MG63 (cell line): ENCODE measurements at regions not wholly inside any gene's neighbourhood (a gene's known extent, or its start where the extent isn't known, plus 50 kb on each side); places are given as distances from the start of the nearest gene placed in this dataset.

ENCODE experiments used
- DNase-seq: peaks from one replicate; pipeline ENCODE4 v3.0.0-alpha.2; 2020
- H3K27me3 ChIP-seq: fragments of 250-450 bp; sonication (Bioruptor Pico); 2 replicates; pipeline ENCODE4 v1.5.1; 2020; ENCODE audit warnings: mild to moderate bottlenecking, moderate library complexity
- H3K36me3 ChIP-seq: fragments of 250-450 bp; sonication (Bioruptor Pico); 2 replicates; pipeline ENCODE4 v1.5.1; 2020; ENCODE audit warnings: mild to moderate bottlenecking, moderate library complexity
- H3K4me3 ChIP-seq: fragments of 250-450 bp; sonication (Bioruptor Pico); 2 replicates; pipeline ENCODE4 v1.5.1; 2020; ENCODE audit warnings: mild to moderate bottlenecking, moderate library complexity
- H3K9me3 ChIP-seq: fragments of 250-450 bp; sonication (Bioruptor Pico); 2 replicates; pipeline ENCODE4 v1.5.1; 2020; ENCODE audit warnings: mild to moderate bottlenecking, moderate library complexity

DNA sequence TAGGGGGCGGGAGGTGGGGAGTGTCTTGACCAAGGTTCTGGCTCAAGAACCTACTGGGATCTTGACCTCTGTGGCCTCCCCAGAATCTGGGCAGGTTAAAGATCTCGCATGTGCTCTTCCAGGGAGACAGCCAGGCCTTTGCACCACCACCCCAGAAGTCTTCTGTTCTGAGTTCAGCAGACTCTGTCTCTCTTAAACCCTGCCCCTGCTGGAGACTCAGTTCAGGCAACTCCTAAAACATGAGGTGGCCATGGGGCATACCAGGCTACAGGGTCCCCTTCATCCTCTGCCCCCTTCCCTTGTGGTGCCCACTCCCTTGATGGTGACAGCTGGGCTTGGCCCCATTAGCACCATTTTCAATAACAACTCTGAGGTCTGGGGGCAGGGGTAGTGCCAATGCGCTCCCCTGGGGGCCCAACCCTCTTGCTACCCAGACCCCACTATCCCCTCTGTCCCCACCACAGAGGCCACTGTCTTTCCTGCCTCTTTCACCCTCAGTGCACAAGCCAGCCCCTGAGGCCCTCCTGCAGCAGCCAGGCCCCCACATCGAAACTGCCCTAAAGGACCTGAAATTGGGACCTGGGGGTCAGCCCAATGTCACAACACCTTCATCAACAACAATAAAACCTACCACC lies 132.7 kb upstream of the RUNX3 start:
- H3K27me3 ChIP-seq, result no peaks in the 10 kb centered on the region
- H3K4me3 ChIP-seq, result no peak overlapping the region
- DNase-seq, result no peak
- no peaks in the 10 kb centered on the region for H3K9me3 ChIP-seq
- no peaks in the 10 kb centered on the region for H3K36me3 ChIP-seq

DNA sequence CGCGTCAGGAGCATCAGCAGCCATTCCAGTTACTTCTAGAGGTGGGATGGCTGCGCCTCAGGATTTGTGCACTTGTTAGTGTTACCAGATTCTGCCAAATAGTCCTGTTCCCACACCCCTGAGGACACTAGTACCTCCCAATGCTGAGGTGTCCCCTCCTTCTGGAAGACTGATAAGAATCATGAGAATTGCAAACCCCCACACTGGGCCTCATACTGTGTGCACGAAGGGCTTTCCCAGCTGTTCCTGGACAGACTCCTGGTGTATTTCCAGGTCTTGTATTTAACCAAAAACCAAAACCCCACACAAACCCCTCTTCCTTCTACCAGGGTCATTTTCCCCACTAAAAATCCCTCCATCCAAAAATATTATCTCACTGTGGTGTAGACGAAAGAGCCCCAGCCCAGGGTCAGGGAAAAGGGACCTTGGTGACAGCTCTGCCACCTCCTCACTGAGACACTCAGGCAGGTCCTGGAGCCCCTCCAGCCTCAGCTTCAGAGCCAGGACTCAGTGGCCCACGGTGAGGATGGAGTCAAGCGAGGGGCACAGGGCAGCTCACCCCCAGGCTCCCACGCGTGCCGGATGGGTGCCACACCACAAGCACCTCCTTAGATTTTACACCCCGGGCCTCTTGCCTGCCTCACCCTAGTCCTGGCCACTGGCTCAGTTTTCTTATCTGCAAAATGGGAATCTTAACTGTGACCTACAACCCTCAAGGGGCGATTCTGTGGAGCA lies 131.4 kb upstream of the RUNX3 start:
- no peaks in the 10 kb centered on the region for H3K9me3 ChIP-seq
- DNase-seq, result no peak
- no peaks in the 10 kb centered on the region for H3K36me3 ChIP-seq
- no peak overlapping the region for H3K4me3 ChIP-seq
- H3K27me3 ChIP-seq, result no peaks in the 10 kb centered on the region

DNA sequence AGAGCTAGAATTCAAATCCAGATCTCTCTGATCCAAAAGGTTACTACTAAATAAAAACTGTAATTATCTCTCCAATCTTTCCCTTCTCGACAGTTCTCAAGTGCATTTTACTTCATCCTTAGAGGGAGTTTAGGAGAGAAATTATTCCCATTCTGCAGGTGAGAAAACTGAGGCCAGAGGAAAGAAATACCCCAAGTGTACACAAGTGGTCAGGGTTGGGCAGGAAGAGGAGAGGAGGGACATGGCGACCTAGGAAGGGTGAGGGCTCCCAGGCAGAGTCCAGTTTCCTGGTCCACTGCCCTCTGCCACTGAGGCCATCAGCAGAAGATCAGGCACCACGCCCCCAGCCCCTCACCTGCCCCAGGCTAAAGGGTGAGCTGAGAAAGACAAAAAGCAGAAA lies 127.1 kb upstream of the RUNX3 start:
- no peak overlapping the region for H3K4me3 ChIP-seq
- H3K36me3 ChIP-seq, result no peaks in the 10 kb centered on the region
- no peak for DNase-seq
- H3K27me3 ChIP-seq, result no peaks in the 10 kb centered on the region
- no peaks in the 10 kb centered on the region for H3K9me3 ChIP-seq

DNA sequence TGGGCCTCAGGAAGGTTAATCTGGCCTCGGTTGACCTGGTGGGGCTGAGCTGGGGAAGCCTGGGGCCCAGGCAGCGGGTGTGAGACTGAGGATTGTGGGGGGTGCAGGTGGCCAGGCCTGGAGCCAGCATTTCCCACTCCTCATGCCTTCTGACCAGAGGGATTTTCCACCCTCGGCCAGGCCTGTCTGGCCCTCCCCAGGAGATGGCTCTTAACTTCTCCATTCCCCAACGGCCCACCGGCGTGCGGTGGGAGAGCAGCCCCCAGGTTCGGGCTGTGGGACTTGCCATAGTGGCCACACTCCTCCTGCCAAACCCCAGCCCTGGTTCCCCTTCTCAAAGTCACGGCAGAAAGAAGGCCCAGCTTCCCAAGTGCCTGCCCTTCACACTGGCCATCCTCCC lies 126.5 kb upstream of the RUNX3 start:
- Histone ChIP-seq H3K4me3 (no peak overlapping the region), H3K9me3 (no peaks in the 10 kb centered on the region), H3K36me3 (no peaks in the 10 kb centered on the region), H3K27me3 (no peaks in the 10 kb centered on the region)
- no peak for DNase-seq

- no peak for DNase-seq
- H3K9me3 ChIP-seq, result no peaks in the 10 kb centered on the region
- H3K27me3 ChIP-seq, result no peaks in the 10 kb centered on the region
- H3K4me3 ChIP-seq, result no peak overlapping the region
- no peaks in the 10 kb centered on the region for H3K36me3 ChIP-seq
Measured at GRCh38 chr1:25055961-25056360, 125.9 kb upstream of the RUNX3 start.

DNA sequence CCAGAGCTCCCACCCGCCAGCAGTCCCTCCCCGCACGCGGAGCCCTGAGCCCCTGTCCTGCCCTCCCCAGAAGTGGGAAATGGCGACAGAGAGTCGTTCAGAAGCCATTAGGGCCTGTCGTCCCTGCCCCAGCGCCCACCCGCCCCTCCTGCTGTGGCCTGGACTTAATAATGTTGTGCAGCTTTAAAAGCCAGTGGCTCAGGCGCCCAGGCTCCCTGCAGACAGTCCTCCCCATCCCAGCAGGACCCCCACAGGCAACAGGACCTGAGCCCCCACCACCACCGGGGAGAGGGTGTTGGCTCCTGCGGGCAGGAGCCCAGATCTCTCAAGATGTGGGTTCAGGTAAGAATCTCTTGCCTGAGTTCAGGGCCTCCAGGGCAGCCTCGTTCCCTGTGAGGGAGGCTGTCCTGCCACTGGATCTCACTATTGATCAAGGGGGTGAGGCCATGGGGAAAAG lies 125.3 kb upstream of the RUNX3 start:
- H3K36me3 ChIP-seq, result no peaks in the 10 kb centered on the region
- no peaks in the 10 kb centered on the region for H3K9me3 ChIP-seq
- H3K4me3 ChIP-seq, result no peak overlapping the region
- DNase-seq, result no peak
- H3K27me3 ChIP-seq, result no peaks in the 10 kb centered on the region

GRCh38 chr1:25054526-25055323 lies 124.6 kb upstream of the RUNX3 start:
- DNase-seq, result no peak
- Histone ChIP-seq H3K9me3 (no peaks in the 10 kb centered on the region), H3K4me3 (no peak overlapping the region), H3K27me3 (no peaks in the 10 kb centered on the region), H3K36me3 (no peaks in the 10 kb centered on the region)

DNA sequence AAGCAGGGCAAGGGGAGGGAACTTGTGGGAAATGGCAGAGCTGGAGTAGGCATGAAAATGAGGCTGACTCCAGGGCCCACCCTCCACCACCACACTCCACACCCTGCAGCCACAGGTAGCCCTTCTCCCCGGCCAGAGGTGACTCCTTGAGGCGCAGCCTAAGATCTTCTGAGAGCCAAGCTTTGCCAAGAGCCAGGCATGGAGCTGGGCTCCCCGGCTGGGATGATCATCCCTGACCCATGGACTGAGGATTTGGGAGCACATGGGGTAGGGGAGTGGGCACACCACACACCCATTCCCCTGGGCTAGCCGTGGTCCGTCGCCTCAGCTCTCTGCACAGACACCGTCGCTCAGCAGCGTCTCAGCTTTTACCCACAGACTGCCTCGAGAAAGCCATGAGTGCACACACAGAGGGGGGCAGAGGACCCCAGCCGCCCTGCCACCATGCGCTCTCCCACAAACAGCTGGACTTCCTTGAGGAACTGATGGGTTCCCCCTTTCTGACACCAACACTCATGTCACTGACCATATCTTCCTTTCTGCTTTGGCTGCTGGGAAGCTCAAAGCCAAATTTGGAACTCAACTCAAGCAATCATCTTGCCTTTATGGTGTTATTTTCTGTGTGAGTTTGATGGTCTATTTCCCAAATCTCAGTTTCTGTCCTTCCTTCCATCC lies 123.6 kb upstream of the RUNX3 start:
- no peak overlapping the region for H3K4me3 ChIP-seq
- no peaks in the 10 kb centered on the region for H3K27me3 ChIP-seq
- H3K9me3 ChIP-seq, result no peaks in the 10 kb centered on the region
- DNase-seq, result no peak
- H3K36me3 ChIP-seq, result no peaks in the 10 kb centered on the region

DNA sequence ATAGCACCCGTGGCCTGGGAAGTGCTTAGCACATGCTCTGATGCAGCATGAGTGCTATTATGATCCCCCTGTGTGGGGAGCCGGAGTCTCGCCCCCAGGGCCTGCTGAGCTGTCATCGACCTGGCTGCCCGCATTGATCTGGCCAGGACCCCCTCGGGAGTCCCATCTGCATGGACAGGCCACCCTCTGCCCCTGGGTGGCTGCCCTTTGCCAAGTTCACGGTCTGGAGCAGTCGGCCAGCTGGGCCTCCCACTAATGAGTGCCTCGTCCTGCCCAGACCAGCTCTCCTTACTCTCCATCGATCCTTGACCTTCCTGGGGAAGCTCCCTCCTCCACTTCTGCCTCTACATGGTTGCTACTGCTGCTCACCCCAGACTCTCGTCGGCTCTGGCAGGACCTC lies 121.8 kb upstream of the RUNX3 start:
- no peak for DNase-seq
- H3K9me3 ChIP-seq, result no peaks in the 10 kb centered on the region
- no peak overlapping the region for H3K4me3 ChIP-seq
- H3K36me3 ChIP-seq, result no peaks in the 10 kb centered on the region
- no peaks in the 10 kb centered on the region for H3K27me3 ChIP-seq

DNA sequence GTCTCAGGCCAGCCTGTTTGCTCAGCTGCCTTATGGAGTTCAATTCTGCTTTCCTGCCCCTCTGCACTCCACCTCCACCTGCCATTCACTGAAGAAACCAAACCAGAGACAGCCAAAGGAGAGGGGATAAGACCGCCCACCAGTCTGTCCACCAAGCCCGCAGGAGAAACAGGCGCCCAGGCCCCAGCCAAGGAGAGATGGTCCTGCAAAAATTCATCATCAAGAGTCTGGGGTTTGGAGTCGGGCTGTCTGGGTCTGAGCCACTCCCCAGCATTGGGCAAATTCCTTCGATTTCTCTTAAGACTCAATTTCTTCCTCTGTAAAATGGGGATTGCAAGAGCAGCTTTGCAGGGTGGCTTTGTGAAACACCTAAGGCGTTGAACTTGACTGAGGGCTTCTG lies 121.4 kb upstream of the RUNX3 start:
- DNase-seq, result no peak
- no peaks in the 10 kb centered on the region for H3K27me3 ChIP-seq
- no peaks in the 10 kb centered on the region for H3K9me3 ChIP-seq
- H3K36me3 ChIP-seq, result no peaks in the 10 kb centered on the region
- H3K4me3 ChIP-seq, result no peak overlapping the region

GRCh38 chr1:25050165-25050564 lies 120.1 kb upstream of the RUNX3 start:
- no peaks in the 10 kb centered on the region for H3K27me3 ChIP-seq

DNA sequence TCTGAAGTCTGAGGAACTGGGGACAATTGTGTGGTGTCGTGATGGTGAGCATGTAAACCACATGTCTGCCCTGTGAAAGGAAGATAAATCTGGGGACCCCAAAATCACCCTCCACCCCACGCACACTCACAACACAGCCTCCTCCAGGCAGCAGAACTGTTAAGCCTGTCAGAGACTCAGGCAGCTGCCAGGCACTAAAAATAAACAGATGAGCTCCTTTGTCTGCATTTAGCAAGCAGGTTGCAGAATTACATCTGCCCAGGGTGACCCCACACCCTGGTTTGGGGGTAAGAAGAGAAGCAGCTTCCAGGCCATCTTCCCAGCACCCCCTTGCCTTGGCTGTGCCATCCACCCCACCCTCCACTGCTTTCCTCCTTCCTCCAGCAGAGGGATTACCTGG lies 119.1 kb upstream of the RUNX3 start:
- no peak for DNase-seq
- Histone ChIP-seq H3K36me3 (no peaks in the 10 kb centered on the region), H3K27me3 (no peaks in the 10 kb centered on the region), H3K9me3 (no peaks in the 10 kb centered on the region), H3K4me3 (no peak overlapping the region)

More at GRCh38 chr1:25050165-25050564, 120.1 kb upstream of the RUNX3 start:
- Histone ChIP-seq H3K36me3 (no peaks in the 10 kb centered on the region), H3K4me3 (no peak overlapping the region), H3K9me3 (no peaks in the 10 kb centered on the region)
- DNase-seq, result no peak

DNA sequence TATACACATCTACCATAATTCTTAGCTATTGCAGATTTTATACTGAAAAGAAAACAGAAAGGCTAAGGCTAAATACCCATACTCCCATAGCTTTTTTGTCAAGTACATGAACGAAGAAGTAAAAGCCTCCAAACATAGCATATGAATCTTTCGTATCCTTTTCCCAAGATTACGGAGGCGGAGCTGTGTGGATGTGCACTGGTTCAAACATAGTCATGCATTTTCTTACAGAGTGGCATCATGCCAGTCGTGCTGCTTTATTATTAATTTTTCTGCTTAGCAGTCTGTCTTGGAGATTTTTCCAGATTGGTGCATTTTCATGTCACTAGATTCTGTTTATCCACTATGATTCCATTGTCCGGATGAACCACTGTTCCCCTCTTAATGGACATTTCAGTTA lies 118.7 kb upstream of the RUNX3 start:
- no peaks in the 10 kb centered on the region for H3K9me3 ChIP-seq

DNA sequence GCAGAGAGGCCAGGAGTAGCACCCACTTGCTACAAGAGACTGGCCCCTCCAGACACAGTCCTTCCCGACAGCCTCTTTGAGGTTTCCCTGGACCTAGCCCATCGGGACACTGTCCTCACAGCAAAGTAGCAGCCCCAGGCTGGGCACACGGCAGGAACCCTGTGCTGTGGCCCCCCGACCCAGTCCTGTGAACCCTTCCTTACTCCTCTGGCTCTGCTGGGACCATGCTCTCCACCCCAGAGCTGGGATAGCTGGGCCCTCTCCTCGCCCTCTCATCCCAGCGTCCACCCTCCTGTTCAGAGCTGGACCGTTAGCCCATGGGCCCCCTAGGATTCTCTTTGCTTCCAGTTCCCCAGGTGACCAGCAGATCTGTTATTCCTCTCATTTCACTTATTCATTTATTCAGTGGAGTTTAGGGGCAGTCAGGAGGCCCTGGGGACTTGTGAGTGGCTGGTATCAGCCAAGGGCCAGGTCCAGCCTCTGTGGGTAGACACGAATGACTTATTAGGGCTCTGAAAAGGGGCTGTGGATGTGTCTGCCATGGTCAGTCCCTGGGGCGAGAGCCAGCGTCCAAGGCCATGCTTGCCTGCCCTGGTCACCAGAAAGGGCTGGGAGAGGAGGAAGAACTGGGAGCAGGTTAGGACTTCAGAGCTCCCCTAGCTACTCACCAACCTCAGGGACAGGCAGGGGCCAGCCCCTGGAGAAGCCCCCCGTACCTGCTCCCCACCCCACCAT lies 117.6 kb upstream of the RUNX3 start:
- no peaks in the 10 kb centered on the region for H3K9me3 ChIP-seq
- no peaks in the 10 kb centered on the region for H3K36me3 ChIP-seq
- H3K4me3 ChIP-seq, result no peak overlapping the region
- H3K27me3 ChIP-seq, result no peaks in the 10 kb centered on the region
- DNase-seq, result no peak

More for the DNA sequence above, 118.7 kb upstream of the RUNX3 start:
- Histone ChIP-seq H3K27me3 (no peaks in the 10 kb centered on the region), H3K4me3 (no peak overlapping the region), H3K36me3 (no peaks in the 10 kb centered on the region)
- DNase-seq, result no peak

- Histone ChIP-seq H3K36me3 (no peaks in the 10 kb centered on the region), H3K27me3 (no peaks in the 10 kb centered on the region), H3K9me3 (no peaks in the 10 kb centered on the region), H3K4me3 (no peak overlapping the region)
- no peak for DNase-seq
Measured at GRCh38 chr1:25046194-25046532, 116.1 kb upstream of the RUNX3 start.

GRCh38 chr1:25045480-25046193 lies 115.6 kb upstream of the RUNX3 start:
- no peak for DNase-seq
- Histone ChIP-seq H3K9me3 (no peaks in the 10 kb centered on the region), H3K27me3 (no peaks in the 10 kb centered on the region), H3K4me3 (no peak overlapping the region), H3K36me3 (no peaks in the 10 kb centered on the region)
